Body of pancreas (tissue), 4 donors: ENCODE measurements at regions not wholly inside any gene's neighbourhood (a gene's known extent, or its start where the extent isn't known, plus 50 kb on each side); places are given as distances from the start of the nearest gene placed in this dataset.

Experiments
- POLR2A ChIP-seq, 3 donors: fragments of 450-650 bp; IDR thresholded peaks; one replicate each; pipeline ENCODE4 v1.6.1; 2016; ENCODE audit warnings: antibody characterized with exemption in 3 of 3, mild to moderate bottlenecking in 2 of 3
- TF ChIP-seq, protein P1 (sequence below), 7 experiments: fragments of 450-650 bp in 4 of 7; fragments of 200-600 bp in 3 of 7; sonication (generic) in 3 of 7; IDR thresholded peaks; one replicate each; pipeline ENCODE4 v1.5.1; 2016 to 2019; ENCODE audit warnings: antibody characterized with exemption in 7 of 7

- TF ChIP-seq, protein P1, sequence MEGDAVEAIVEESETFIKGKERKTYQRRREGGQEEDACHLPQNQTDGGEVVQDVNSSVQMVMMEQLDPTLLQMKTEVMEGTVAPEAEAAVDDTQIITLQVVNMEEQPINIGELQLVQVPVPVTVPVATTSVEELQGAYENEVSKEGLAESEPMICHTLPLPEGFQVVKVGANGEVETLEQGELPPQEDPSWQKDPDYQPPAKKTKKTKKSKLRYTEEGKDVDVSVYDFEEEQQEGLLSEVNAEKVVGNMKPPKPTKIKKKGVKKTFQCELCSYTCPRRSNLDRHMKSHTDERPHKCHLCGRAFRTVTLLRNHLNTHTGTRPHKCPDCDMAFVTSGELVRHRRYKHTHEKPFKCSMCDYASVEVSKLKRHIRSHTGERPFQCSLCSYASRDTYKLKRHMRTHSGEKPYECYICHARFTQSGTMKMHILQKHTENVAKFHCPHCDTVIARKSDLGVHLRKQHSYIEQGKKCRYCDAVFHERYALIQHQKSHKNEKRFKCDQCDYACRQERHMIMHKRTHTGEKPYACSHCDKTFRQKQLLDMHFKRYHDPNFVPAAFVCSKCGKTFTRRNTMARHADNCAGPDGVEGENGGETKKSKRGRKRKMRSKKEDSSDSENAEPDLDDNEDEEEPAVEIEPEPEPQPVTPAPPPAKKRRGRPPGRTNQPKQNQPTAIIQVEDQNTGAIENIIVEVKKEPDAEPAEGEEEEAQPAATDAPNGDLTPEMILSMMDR (IDR thresholded peaks at IDR 0.05), result no peak
- no peak for TF ChIP-seq POLR2A (IDR thresholded peaks at IDR 0.05)
Observed at GRCh38 chr13:72198042-72198441, 331.0 kb upstream of the DACH1 start.
